ENCODE measurements at regions not wholly inside any gene's neighbourhood (a gene's known extent, or its start where the extent isn't known, plus 50 kb on each side); places are given as distances from the start of the nearest gene placed in this dataset.

GRCh38 chr5:176155922-176156359, 82.3 kb upstream of the SIMC1 start:
- DNase-seq (ENCODE audit: low read depth, low spot score) = no peak
- Mint-ChIP-seq H3K4me1 (peaks cover 22% of the 10 kb centered on the region), H3K27ac (ENCODE audit: unreplicated experiment) (no peak overlapping the region), H3K27me3 (ENCODE audit: low read depth) (peaks cover 5% of the 10 kb centered on the region), H3K9me3 (no peaks in the 10 kb centered on the region), H3K4me3 (no peak overlapping the region), H3K36me3 (ENCODE audit: low read depth) (no peaks in the 10 kb centered on the region)
- no peak for TF ChIP-seq CTCF (conservative IDR thresholded peaks at IDR 0.05)

- H3K27me3 Mint-ChIP-seq (ENCODE audit: low read depth) = peaks cover 7% of the 10 kb centered on the region
- H3K4me1 Mint-ChIP-seq = peaks cover 8% of the 10 kb centered on the region
- DNase-seq (ENCODE audit: low read depth, low spot score) = no peak
- no peaks in the 10 kb centered on the region for H3K36me3 Mint-ChIP-seq (ENCODE audit: low read depth)
- TF ChIP-seq CTCF (conservative IDR thresholded peaks at IDR 0.05) = no peak
- H3K4me3 Mint-ChIP-seq = no peak overlapping the region
- H3K9me3 Mint-ChIP-seq = no peaks in the 10 kb centered on the region
- H3K27ac Mint-ChIP-seq (ENCODE audit: unreplicated experiment) = no peak overlapping the region
Measured at GRCh38 chr5:176157656-176158055, 80.6 kb upstream of the SIMC1 start.

GRCh38 chr5:176161431-176161830, 76.8 kb upstream of the SIMC1 start:
- H3K27ac Mint-ChIP-seq (ENCODE audit: unreplicated experiment) = no peak overlapping the region
- no peak overlapping the region for H3K4me3 Mint-ChIP-seq
- H3K36me3 Mint-ChIP-seq (ENCODE audit: low read depth) = no peaks in the 10 kb centered on the region
- DNase-seq (ENCODE audit: low read depth, low spot score) = no peak
- no peaks in the 10 kb centered on the region for H3K9me3 Mint-ChIP-seq
- H3K27me3 Mint-ChIP-seq (ENCODE audit: low read depth) = peaks cover 23% of the 10 kb centered on the region
- no peaks in the 10 kb centered on the region for H3K4me1 Mint-ChIP-seq
- no peak for TF ChIP-seq CTCF (conservative IDR thresholded peaks at IDR 0.05)

- DNase-seq (ENCODE audit: low read depth, low spot score) = no peak
- Mint-ChIP-seq H3K9me3 (no peaks in the 10 kb centered on the region), H3K27me3 (ENCODE audit: low read depth) (peaks cover 27% of the 10 kb centered on the region), H3K4me3 (no peak overlapping the region), H3K36me3 (ENCODE audit: low read depth) (no peaks in the 10 kb centered on the region), H3K27ac (ENCODE audit: unreplicated experiment) (no peak overlapping the region), H3K4me1 (no peaks in the 10 kb centered on the region)
- no peak for TF ChIP-seq CTCF (conservative IDR thresholded peaks at IDR 0.05)
Measured at GRCh38 chr5:176162198-176162597, 76.0 kb upstream of the SIMC1 start.

- H3K36me3 Mint-ChIP-seq (ENCODE audit: low read depth) = no peaks in the 10 kb centered on the region
- H3K9me3 Mint-ChIP-seq = no peaks in the 10 kb centered on the region
- DNase-seq (ENCODE audit: low read depth, low spot score) = no peak
- no peak for TF ChIP-seq CTCF (conservative IDR thresholded peaks at IDR 0.05)
- H3K4me1 Mint-ChIP-seq = no peaks in the 10 kb centered on the region
- no peak overlapping the region for H3K4me3 Mint-ChIP-seq
- no peak overlapping the region for H3K27ac Mint-ChIP-seq (ENCODE audit: unreplicated experiment)
- H3K27me3 Mint-ChIP-seq (ENCODE audit: low read depth) = peaks cover 30% of the 10 kb centered on the region
Measured at GRCh38 chr5:176162888-176163287, 75.3 kb upstream of the SIMC1 start.

GRCh38 chr5:176166427-176166826, 71.8 kb upstream of the SIMC1 start:
- H3K4me3 Mint-ChIP-seq = no peak overlapping the region
- H3K4me1 Mint-ChIP-seq = no peaks in the 10 kb centered on the region
- no peak for DNase-seq (ENCODE audit: low read depth, low spot score)
- H3K27me3 Mint-ChIP-seq (ENCODE audit: low read depth) = peaks cover 42% of the 10 kb centered on the region
- no peaks in the 10 kb centered on the region for H3K36me3 Mint-ChIP-seq (ENCODE audit: low read depth)
- no peak overlapping the region for H3K27ac Mint-ChIP-seq (ENCODE audit: unreplicated experiment)
- TF ChIP-seq CTCF (conservative IDR thresholded peaks at IDR 0.05) = no peak
- H3K9me3 Mint-ChIP-seq = no peaks in the 10 kb centered on the region
